Loucy (cell line): ENCODE measurements at regions not wholly inside any gene's neighbourhood (a gene's known extent, or its start where the extent isn't known, plus 50 kb on each side); places are given as distances from the start of the nearest gene placed in this dataset.

Experiments used
- CTCF ChIP-seq: fragments of 200-600 bp; sonication (generic); conservative IDR thresholded peaks from 2 replicates; pipeline ENCODE4 v1.5.1; 2014; ENCODE audit warnings: mild to moderate bottlenecking, antibody characterized with exemption, low read length
- EZH2phosphoT487 ChIP-seq: fragments of 200-600 bp; IDR thresholded peaks from 2 replicates; pipeline ENCODE4 v1.6.1; 2018; ENCODE audit warnings: antibody characterized with exemption, mild to moderate bottlenecking, moderate library complexity, borderline replicate concordance

GRCh38 chr17:59476413-59476812 is 89.0 kb upstream of the DHX40 start:
- no peak for TF ChIP-seq CTCF
- no peak for TF ChIP-seq EZH2phosphoT487
